ENCODE measurements at regions not wholly inside any gene's neighbourhood (a gene's known extent, or its start where the extent isn't known, plus 50 kb on each side); places are given as distances from the start of the nearest gene placed in this dataset.

DNA sequence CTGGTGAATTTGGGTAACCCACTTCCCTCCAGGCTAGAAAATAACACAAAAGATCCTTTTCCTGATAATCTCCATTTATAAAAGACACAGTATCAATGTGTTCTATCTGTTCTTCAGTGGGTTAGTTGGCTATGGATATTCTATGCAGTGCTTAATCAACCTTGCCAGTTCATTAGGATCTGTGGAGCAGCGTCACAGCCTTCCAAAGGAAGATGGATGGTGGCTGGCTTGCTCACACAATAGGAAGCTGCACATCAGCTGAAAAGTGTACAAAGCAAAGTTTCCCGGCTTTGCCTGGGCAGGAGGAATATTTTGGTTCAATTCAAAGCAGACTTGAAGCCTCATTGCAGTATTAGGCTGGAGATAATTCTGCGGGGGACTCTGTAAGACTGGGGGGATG lies 70.3 kb upstream of the CA10 start:
- TF ChIP-seq, protein P1, sequence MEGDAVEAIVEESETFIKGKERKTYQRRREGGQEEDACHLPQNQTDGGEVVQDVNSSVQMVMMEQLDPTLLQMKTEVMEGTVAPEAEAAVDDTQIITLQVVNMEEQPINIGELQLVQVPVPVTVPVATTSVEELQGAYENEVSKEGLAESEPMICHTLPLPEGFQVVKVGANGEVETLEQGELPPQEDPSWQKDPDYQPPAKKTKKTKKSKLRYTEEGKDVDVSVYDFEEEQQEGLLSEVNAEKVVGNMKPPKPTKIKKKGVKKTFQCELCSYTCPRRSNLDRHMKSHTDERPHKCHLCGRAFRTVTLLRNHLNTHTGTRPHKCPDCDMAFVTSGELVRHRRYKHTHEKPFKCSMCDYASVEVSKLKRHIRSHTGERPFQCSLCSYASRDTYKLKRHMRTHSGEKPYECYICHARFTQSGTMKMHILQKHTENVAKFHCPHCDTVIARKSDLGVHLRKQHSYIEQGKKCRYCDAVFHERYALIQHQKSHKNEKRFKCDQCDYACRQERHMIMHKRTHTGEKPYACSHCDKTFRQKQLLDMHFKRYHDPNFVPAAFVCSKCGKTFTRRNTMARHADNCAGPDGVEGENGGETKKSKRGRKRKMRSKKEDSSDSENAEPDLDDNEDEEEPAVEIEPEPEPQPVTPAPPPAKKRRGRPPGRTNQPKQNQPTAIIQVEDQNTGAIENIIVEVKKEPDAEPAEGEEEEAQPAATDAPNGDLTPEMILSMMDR (conservative IDR thresholded peaks at IDR 0.05; ENCODE audit: control insufficient read depth, insufficient read depth, low read depth, low read length), result no peak
- no peak overlapping the region for H3K4me3 ChIP-seq (ENCODE audit: control insufficient read depth, low read depth, low read length)
- DNase-seq (ENCODE audit: low read depth), result no peak

DNA sequence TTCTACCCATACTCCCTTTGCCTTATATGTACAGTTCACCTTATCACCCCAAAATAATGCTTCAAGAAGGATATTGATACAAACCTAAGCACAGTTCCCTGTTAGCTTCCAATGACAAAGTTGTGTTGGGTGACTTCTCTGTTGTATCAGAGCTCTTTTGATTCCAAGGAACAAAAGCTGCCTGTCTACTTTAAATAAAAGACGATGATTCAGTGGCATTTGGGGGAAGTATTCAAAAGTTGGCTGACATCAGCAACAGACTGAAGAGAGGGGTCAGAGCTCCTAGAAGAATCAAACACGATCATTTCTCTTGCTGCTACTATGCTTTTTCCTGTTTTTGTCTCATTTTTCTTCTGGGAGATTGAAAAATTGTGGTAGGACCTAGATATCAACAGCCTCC lies 69.4 kb upstream of the CA10 start:
- TF ChIP-seq, protein P1 (conservative IDR thresholded peaks at IDR 0.05; ENCODE audit: control insufficient read depth, insufficient read depth, low read depth, low read length), result no peak
- no peak overlapping the region for H3K4me3 ChIP-seq (ENCODE audit: control insufficient read depth, low read depth, low read length)

DNA sequence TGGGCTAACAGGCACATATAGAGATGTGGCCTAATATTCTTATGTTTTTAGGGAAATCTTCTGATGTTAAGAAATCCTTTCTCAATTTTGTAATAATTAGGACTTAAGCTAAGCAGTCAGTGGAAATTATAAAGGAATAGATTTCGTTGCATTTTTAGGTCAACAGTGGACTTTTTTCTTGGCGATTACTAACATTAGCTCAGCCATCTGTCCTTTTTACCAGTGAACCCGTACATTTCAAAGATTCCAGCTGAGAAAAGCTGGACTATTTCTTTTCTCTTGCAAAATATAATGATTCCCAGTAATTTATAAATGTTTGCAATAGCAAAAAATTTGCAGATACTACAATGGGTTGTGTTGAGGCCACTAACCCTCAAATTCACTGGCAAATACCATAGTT lies 54.9 kb upstream of the CA10 start:
- DNase-seq (ENCODE audit: low read depth), result no peak
- no peak overlapping the region for H3K4me3 ChIP-seq (ENCODE audit: control insufficient read depth, low read depth, low read length)
- TF ChIP-seq, protein P1 (conservative IDR thresholded peaks at IDR 0.05; ENCODE audit: control insufficient read depth, insufficient read depth, low read depth, low read length), result no peak

More for the DNA sequence above, 69.4 kb upstream of the CA10 start:
- no peak for DNase-seq (ENCODE audit: low read depth)

DNA sequence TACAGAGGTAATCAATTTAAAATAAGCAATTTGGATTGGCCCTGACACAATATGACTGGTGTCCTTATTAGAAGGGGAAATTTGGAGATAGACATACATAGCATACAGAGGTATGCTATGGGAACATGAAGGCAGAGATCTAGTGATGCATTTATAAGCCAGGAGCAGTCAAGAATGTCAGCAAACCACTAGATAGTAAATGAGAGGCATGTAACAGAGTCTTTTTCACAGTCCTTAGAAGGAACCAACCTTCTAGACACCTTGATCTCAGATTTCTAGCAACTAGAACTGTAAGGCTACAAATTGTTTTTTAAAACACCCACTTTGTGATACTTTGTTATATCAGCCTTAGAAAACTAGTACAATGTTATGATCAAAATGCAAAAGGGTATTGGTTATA lies 54.3 kb upstream of the CA10 start:
- TF ChIP-seq, protein P1 (conservative IDR thresholded peaks at IDR 0.05; ENCODE audit: control insufficient read depth, insufficient read depth, low read depth, low read length), result no peak
- DNase-seq (ENCODE audit: low read depth), result no peak
- H3K4me3 ChIP-seq (ENCODE audit: control insufficient read depth, low read depth, low read length), result no peak overlapping the region

DNA sequence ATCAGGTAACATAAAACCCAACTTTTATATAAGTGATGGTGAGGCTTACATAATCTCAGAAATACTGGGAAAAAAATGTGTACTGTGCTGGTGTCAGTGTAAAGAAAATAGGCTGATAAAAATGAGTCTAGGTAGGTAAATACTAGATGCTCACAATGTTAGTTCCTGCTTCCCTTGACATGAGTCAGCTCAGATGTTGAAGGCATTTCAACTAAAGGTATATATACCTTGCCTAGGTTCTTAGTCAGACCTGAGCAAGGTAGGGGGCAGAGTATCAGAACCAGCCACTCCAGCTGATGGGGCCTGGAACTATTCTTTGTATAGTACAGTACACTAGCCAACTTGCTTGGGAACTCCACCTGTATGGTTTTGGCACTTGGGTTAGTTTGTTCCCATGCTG lies 51.0 kb upstream of the CA10 start:
- no peak overlapping the region for H3K4me3 ChIP-seq (ENCODE audit: control insufficient read depth, low read depth, low read length)
- DNase-seq (ENCODE audit: low read depth), result no peak
- TF ChIP-seq, protein P1 (conservative IDR thresholded peaks at IDR 0.05; ENCODE audit: control insufficient read depth, insufficient read depth, low read depth, low read length), result no peak
